Stomach (tissue), 8 donors: ENCODE measurements at regions not wholly inside any gene's neighbourhood (a gene's known extent, or its start where the extent isn't known, plus 50 kb on each side); places are given as distances from the start of the nearest gene placed in this dataset.

Experiments
- DNase-seq, 2 donors: peaks; one replicate each; pipeline versions ENCODE4 v3.0.0 to v3.0.0-alpha.2; 2013 to 2019
- H3K27ac ChIP-seq, 5 donors: fragments of 200-600 bp in 4 of 5; sonication (generic) in 4 of 5; one replicate each; pipeline ENCODE4 v1.5.1; 2013 to 2019; ENCODE audit warnings: mild to moderate bottlenecking in 1 of 5, moderate library complexity in 1 of 5
- H3K27me3 ChIP-seq, 3 donors: fragments of 200-600 bp; sonication (generic); one replicate each; pipeline ENCODE4 v1.5.1; 2017 to 2019; ENCODE audit warnings: mixed run types in 1 of 3
- H3K36me3 ChIP-seq, 4 donors: fragments of 200-600 bp; sonication (generic); 1 replicate in 3 of 4; 2 replicates in 1 of 4; pipeline ENCODE4 v1.5.1; 2016 to 2019
- H3K4me1 ChIP-seq, 4 donors: fragments of 200-600 bp; sonication (generic); one replicate each; pipeline ENCODE4 v1.5.1; 2016 to 2019
- H3K4me3 ChIP-seq, 4 donors: fragments of 200-600 bp; sonication (generic) in 3 of 4; one replicate each; pipeline ENCODE4 v1.5.1; 2016 to 2019; ENCODE audit warnings: mild to moderate bottlenecking in 1 of 4
- H3K9me3 ChIP-seq, 4 donors: fragments of 200-600 bp; sonication (generic); one replicate each; pipeline ENCODE4 v1.5.1; 2016 to 2019
- EP300 ChIP-seq: sonication (generic); formaldehyde crosslinking; IDR thresholded peaks from one replicate; pipeline ENCODE4 v1.6.1; 2017; ENCODE audit warnings: antibody characterized with exemption
- POLR2A ChIP-seq, 4 donors: fragments of 450-650 bp; IDR thresholded peaks; one replicate each; pipeline ENCODE4 v1.6.1; 2016; ENCODE audit warnings: antibody characterized with exemption in 4 of 4, control low read depth in 2 of 4, mild to moderate bottlenecking in 1 of 4, moderate library complexity in 1 of 4
- POLR2AphosphoS5 ChIP-seq, 3 donors: sonication (generic); formaldehyde crosslinking; IDR thresholded peaks; one replicate each; pipeline ENCODE4 v1.6.1; 2016; ENCODE audit warnings: antibody characterized with exemption in 3 of 3
- WGBS, 5 donors: extraction: QIAGEN DNeasy Blood & Tissue Kit in 3 of 5; methylation state at CpG; one replicate each; pipeline versions ENCODE4 v1.1.5 to v1.1.7; 2013 to 2018; 5-methylcytosine and 5-hydroxymethylcytosine counted together
- intact Hi-C: fragments of 100-400 bp; cut with DNase I; formaldehyde crosslinking; loops from one replicate; pipeline ENCODE4 v1.15.1; 2023; ENCODE audit warnings: low total_unique reads
- TF ChIP-seq, protein P1 (sequence below), 7 experiments: fragments of 450-650 bp in 4 of 7; fragments of 200-600 bp in 3 of 7; sonication (generic) in 3 of 7; IDR thresholded peaks; one replicate each; pipeline ENCODE4 v1.5.1; 2016 to 2019; ENCODE audit warnings: antibody characterized with exemption in 7 of 7, control low read depth in 2 of 7, mild to moderate bottlenecking in 1 of 7
- donor health status: healthy with polysubstance abuse.
- donor health status: Bipolar disorder and iron deficiency.
- donor health status: healthy.

DNA sequence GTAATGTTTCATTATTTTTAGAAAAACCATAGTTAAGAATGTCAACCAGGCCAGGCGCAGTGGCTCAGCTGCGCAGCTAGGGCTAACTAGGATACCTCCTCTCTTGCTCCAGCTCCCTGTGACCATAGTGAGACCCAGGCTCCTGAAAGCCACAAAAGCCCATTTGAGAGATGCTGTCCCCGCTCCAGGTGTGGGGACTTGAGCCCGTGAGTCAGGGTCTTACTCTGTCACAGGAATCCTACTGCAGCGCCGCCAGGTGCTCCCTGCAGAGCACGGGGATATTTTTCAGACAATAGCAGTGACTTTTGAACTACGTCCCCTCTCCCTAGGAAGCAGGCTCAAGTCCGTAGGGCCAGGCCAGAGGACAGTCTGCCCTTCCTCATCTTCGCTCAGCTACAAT lies 75.6 kb upstream of the NRBF2 start:
- H3K27me3 ChIP-seq: no peaks in the 10 kb centered on the region
- no peak overlapping the region for H3K27ac ChIP-seq
- H3K9me3 ChIP-seq: no peaks in the 10 kb centered on the region
- TF ChIP-seq POLR2AphosphoS5 (IDR thresholded peaks at IDR 0.05): no peak
- TF ChIP-seq EP300: no peak
- TF ChIP-seq, protein P1, sequence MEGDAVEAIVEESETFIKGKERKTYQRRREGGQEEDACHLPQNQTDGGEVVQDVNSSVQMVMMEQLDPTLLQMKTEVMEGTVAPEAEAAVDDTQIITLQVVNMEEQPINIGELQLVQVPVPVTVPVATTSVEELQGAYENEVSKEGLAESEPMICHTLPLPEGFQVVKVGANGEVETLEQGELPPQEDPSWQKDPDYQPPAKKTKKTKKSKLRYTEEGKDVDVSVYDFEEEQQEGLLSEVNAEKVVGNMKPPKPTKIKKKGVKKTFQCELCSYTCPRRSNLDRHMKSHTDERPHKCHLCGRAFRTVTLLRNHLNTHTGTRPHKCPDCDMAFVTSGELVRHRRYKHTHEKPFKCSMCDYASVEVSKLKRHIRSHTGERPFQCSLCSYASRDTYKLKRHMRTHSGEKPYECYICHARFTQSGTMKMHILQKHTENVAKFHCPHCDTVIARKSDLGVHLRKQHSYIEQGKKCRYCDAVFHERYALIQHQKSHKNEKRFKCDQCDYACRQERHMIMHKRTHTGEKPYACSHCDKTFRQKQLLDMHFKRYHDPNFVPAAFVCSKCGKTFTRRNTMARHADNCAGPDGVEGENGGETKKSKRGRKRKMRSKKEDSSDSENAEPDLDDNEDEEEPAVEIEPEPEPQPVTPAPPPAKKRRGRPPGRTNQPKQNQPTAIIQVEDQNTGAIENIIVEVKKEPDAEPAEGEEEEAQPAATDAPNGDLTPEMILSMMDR (IDR thresholded peaks at IDR 0.05): no peak
- TF ChIP-seq POLR2A (IDR thresholded peaks at IDR 0.05): no peak
- H3K4me1 ChIP-seq: no peaks in the 10 kb centered on the region
- 64 to 84% (median 72%) methylated on average over 10 of the region's 10 CpGs for WGBS, 5 donors
- no peaks in the 10 kb centered on the region for H3K36me3 ChIP-seq
- H3K4me3 ChIP-seq: no peak overlapping the region
- intact Hi-C loops: no loop called here
- DNase-seq: no peak

DNA sequence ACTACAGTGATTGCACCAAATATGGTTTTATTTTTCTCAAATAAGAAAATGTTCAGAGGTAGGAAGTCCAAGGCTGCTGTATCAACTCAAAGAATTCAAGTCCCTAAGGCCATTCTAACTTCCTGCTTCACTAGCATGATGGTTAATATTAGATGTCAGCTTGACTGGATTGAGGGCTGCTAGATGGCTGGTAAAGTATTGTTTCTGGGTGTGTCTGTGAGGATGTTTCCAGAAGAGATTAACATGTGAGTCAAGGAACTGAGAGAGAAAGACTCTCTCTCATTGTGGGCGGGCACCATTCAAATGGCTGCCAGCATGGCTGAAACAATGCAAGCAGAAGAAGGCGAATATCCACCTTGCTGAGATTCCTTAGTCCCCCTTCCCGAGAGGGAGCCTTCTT lies 77.4 kb upstream of the NRBF2 start:
- TF ChIP-seq EP300: no peak
- TF ChIP-seq POLR2A (IDR thresholded peaks at IDR 0.05): no peak
- no peak for TF ChIP-seq POLR2AphosphoS5 (IDR thresholded peaks at IDR 0.05)
- TF ChIP-seq, protein P1 (IDR thresholded peaks at IDR 0.05): no peak
- Histone ChIP-seq H3K4me1 (no peaks in the 10 kb centered on the region), H3K27me3 (no peaks in the 10 kb centered on the region), H3K9me3 (no peaks in the 10 kb centered on the region), H3K4me3 (no peak overlapping the region), H3K27ac (no peak overlapping the region), H3K36me3 (no peaks in the 10 kb centered on the region)
- WGBS, 5 donors: 68 to 79% (median 73%) methylated on average over 3 of the region's 3 CpGs
- no peak for DNase-seq
- intact Hi-C loops: no loop called here

DNA sequence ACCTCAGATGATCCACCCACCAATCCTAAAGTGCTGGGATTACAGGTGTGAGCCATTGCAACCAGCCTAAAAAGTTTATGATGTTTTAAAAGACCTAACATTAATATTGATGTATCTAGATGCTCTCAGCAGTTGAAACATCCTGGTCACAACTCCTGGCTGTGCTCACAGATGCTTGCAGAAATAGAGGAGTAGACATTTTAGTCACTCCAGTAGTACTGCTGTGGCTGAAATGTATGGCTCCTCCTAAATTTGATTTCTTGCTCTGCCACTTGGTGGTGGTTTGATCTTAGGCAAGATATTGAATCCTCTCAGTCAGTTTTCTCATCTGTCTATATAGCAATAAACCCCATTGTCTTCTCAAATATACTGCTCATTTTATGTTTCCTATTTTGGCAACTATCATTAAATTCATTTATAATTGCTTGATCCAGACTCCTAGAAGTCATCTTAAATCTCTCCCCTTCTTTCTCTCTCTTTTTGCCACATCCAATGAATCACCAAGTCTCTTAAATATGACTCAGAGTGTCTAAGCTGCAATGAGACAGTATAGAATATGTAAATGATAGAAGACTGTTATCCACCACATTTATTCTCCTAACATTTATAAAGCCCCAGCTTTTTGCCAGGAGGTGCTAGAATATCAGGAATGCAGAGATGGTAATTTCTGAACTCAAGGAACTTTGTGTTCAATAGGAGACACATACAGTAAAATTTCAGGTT lies 78.1 kb upstream of the NRBF2 start:
- H3K27ac ChIP-seq: no peak overlapping the region
- no peaks in the 10 kb centered on the region for H3K9me3 ChIP-seq
- no peaks in the 10 kb centered on the region for H3K4me1 ChIP-seq
- H3K27me3 ChIP-seq: no peaks in the 10 kb centered on the region
- intact Hi-C loops: no loop called here
- DNase-seq: no peak
- no peak overlapping the region for H3K4me3 ChIP-seq
- no peaks in the 10 kb centered on the region for H3K36me3 ChIP-seq
- TF ChIP-seq, protein P1 (IDR thresholded peaks at IDR 0.05): no peak
- TF ChIP-seq POLR2A (IDR thresholded peaks at IDR 0.05): no peak
- no peak for TF ChIP-seq EP300
- TF ChIP-seq POLR2AphosphoS5 (IDR thresholded peaks at IDR 0.05): no peak

DNA sequence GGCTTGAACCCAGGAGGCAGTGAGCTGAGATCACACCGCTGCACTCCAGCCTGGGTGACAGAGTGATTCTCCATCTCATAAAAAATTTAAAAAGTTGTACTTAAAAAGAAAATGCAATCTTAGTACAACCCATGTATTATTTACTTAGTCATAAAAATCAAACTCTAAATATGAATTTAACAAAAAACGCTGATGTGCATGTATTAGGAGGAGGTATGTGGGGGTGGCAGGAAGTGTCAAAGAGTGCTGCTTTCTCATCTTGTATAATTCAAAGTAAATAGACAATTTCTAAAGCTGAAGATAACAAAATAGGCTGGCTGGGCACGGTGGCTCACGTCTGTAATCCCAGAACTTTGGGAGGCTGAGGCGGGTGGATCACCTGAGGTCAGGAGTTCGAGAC lies 81.0 kb upstream of the NRBF2 start:
- no peak overlapping the region for H3K27ac ChIP-seq
- no peaks in the 10 kb centered on the region for H3K9me3 ChIP-seq
- WGBS, 5 donors: 66 to 81% (median 71%) methylated on average over 6 of the region's 6 CpGs
- H3K4me3 ChIP-seq: no peak overlapping the region
- no peaks in the 10 kb centered on the region for H3K4me1 ChIP-seq
- TF ChIP-seq, protein P1 (IDR thresholded peaks at IDR 0.05): no peak
- no peak for TF ChIP-seq POLR2AphosphoS5 (IDR thresholded peaks at IDR 0.05)
- intact Hi-C loops: no loop called here
- H3K27me3 ChIP-seq: no peaks in the 10 kb centered on the region
- no peak for DNase-seq
- H3K36me3 ChIP-seq: no peaks in the 10 kb centered on the region
